PC-9 (cell line): ENCODE measurements at regions not wholly inside any gene's neighbourhood (a gene's known extent, or its start where the extent isn't known, plus 50 kb on each side); places are given as distances from the start of the nearest gene placed in this dataset.

Experiments
- BruUV-seq: library from RNA; stranded (reverse); fragments of 400-500 nt; replicated peaks from 2 replicates; lab custom pipeline; 2021; lab: Mats Ljungman, UMichigan
- CTCF ChIA-PET: fragments of 300-600 bp; sonication (Branson Sonifier 250); formaldehyde crosslinking; loops from one replicate; lab custom pipeline; 2022; ENCODE audit warnings: antibody characterized with exemption; lab: Charles Lee
- POLR2A ChIA-PET: fragments of 300-600 bp; sonication (Branson Sonifier 250); formaldehyde crosslinking; loops from one replicate; lab custom pipeline; 2022; ENCODE audit warnings: antibody characterized with exemption; ENCODE audit not compliant: unreplicated experiment; lab: Charles Lee
- DNase-seq, 2 experiments: peaks; one replicate each; pipeline versions ENCODE4 v3.0.0 to v3.0.0-alpha.2; 2015 to 2022; ENCODE audit warnings: mixed read lengths in 1 of 2
- H2AFZ ChIP-seq: fragments of 200-600 bp; sonication (generic); 2 replicates; pipeline ENCODE4 v1.8.1; 2017; ENCODE audit warnings: antibody characterized with exemption
- H3F3A ChIP-seq: fragments of 200-600 bp; sonication (generic); 2 replicates; pipeline ENCODE4 v1.8.1; 2017; ENCODE audit warnings: antibody characterized with exemption, mild to moderate bottlenecking, low read depth; ENCODE audit not compliant: insufficient read depth
- H3K27ac ChIP-seq: fragments of 200-600 bp; sonication (generic); 2 replicates; pipeline ENCODE4 v1.6.1; 2016; ENCODE audit warnings: mixed run types
- H3K27me3 ChIP-seq: fragments of 200-600 bp; sonication (generic); 2 replicates; pipeline ENCODE4 v1.6.1; 2016; ENCODE audit warnings: low read depth, mixed run types; ENCODE audit not compliant: insufficient read depth
- H3K36me3 ChIP-seq: fragments of 200-600 bp; sonication (generic); 2 replicates; pipeline ENCODE4 v1.6.1; 2016; ENCODE audit warnings: low read depth, mixed run types
- H3K4me1 ChIP-seq: fragments of 200-600 bp; sonication (generic); replicated peaks from 2 replicates; pipeline ENCODE4 v1.6.1; 2016; ENCODE audit warnings: mixed run types; ENCODE audit not compliant: insufficient read depth
- H3K4me2 ChIP-seq: fragments of 200-600 bp; sonication (generic); 2 replicates; pipeline ENCODE4 v1.6.1; 2017; ENCODE audit warnings: mixed run types
- H3K4me3 ChIP-seq: fragments of 200-600 bp; sonication (generic); 2 replicates; pipeline ENCODE4 v1.6.1; 2016; ENCODE audit warnings: mixed run types
- H3K79me2 ChIP-seq: fragments of 200-600 bp; sonication (generic); 2 replicates; pipeline ENCODE4 v1.6.1; 2017; ENCODE audit warnings: low read depth, mixed run types
- H3K9me2 ChIP-seq: fragments of 200-600 bp; sonication (generic); 2 replicates; pipeline ENCODE4 v1.8.1; 2017; ENCODE audit warnings: mild to moderate bottlenecking; ENCODE audit not compliant: insufficient read depth
- H3K9me3 ChIP-seq: fragments of 200-600 bp; sonication (generic); 2 replicates; pipeline ENCODE4 v1.8.1; 2016; ENCODE audit warnings: low read depth; ENCODE audit not compliant: insufficient read depth
- H4K20me1 ChIP-seq: fragments of 200-600 bp; sonication (generic); 2 replicates; pipeline ENCODE4 v1.8.1; 2017; ENCODE audit not compliant: insufficient read depth
- CTCF ChIP-seq: fragments of 200-600 bp; sonication (generic); conservative IDR thresholded peaks from 2 replicates; pipeline ENCODE4 v1.6.1; 2017; ENCODE audit warnings: mixed run types, antibody characterized with exemption, mild to moderate bottlenecking, moderate library complexity
- EZH2 ChIP-seq: fragments of 200-600 bp; sonication (generic); IDR thresholded peaks from 2 replicates; pipeline ENCODE4 v1.8.0; 2017; ENCODE audit warnings: antibody characterized with exemption, low read depth
- intact Hi-C: fragments of 100-400 bp; cut with micrococcal nuclease; formaldehyde crosslinking; loops from one replicate; pipeline ENCODE4 v1.10.0; 2022; ENCODE audit not compliant: unreplicated experiment

DNA sequence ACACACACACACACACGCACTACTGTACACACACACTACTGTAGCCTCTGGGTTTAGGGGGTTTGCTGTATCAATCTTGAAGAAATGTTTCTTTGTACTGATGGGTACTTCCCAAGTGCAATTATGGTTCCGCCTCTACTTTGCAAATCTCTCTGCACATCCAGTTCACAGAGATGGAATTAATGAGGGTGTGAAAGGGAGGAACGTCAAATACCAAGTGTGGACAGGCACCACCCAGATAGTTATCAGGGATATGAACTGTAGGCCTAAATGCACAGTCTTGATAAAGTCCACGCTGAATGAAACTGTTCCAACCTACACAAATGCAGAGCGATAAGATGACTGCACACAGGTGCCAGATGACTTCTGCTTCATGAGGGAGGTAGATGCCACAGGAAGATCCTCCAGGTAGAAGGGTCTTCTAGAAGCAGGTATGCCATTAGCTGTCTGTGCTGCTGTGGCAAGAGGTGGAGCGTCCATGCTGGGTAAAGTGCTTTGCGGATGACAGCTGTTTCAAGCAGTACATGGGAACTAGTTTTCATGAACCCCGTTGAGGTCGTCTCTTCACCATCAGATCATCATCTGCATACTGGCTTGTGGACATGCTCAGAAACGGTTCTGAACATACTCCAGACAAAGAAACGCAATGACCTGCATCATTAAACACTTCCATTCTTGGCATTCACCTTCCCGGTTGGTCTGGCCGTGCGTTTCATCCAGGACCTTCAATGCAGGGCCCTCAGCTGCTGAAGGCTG lies 314.3 kb upstream of the RTL1 start:
- no peaks in the 10 kb centered on the region for H3K9me3 ChIP-seq
- no peak overlapping the region for H3K4me2 ChIP-seq
- H4K20me1 ChIP-seq = no peaks in the 10 kb centered on the region
- H3K27ac ChIP-seq = no peak overlapping the region
- no peaks in the 10 kb centered on the region for H3F3A ChIP-seq
- no peaks in the 10 kb centered on the region for H3K27me3 ChIP-seq
- BruUV-seq = no TSS peak
- no peaks in the 10 kb centered on the region for H3K4me1 ChIP-seq
- no peak for TF ChIP-seq EZH2
- no peak for TF ChIP-seq CTCF
- intact Hi-C loops = no loop called here
- H3K79me2 ChIP-seq = no peaks in the 10 kb centered on the region
- POLR2A ChIA-PET = no interaction called here
- CTCF ChIA-PET = no interaction called here
- no peaks in the 10 kb centered on the region for H3K9me2 ChIP-seq
- H2AFZ ChIP-seq = no peak overlapping the region
- no peaks in the 10 kb centered on the region for H3K36me3 ChIP-seq
- H3K4me3 ChIP-seq = no peak overlapping the region
- no peak for DNase-seq

DNA sequence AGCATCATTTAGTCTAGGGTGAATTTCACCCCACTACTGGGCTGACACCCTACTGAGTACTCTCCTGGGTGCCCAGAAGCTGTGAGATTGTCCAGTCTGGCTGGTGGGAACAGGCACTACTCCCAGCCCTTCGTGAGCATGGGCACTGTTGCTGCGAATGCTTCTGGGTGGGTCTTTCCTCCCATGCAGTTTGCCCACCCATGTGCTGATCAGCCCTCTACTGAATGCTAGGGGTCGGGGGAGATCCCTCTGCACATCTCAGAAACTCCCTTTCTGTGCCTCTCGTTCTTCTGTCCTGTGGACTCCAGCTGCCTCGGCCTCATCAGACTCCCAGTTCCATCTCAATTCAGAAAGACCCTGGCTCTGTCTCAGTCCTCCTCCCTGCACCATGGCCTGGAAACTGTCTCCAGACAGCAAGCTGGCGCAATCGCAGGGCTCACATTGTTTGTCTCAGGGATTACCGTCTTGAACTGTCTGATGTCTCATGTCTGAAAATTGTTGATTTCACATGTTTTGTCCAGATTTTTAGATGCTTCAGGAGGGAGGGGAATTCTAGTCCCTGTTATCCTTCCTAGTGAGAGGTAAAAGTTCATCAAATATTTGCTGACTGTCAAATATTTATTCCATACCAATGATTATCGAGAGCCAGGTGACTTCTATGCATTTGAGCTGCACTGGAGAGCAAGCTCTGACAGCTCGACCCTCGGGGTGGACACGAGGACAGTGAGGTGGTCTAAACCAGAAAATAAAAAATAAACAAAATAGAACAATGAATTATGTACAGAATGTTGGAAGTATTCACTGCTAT lies 316.6 kb upstream of the RTL1 start:
- TF ChIP-seq CTCF (no peak), EZH2 (no peak)
- no TSS peak for BruUV-seq
- H3K4me3 ChIP-seq = no peak overlapping the region
- DNase-seq = no peak
- H3K9me3 ChIP-seq = no peaks in the 10 kb centered on the region
- no peak overlapping the region for H3K4me2 ChIP-seq
- no peak overlapping the region for H2AFZ ChIP-seq
- no peaks in the 10 kb centered on the region for H3K4me1 ChIP-seq
- no peaks in the 10 kb centered on the region for H3K79me2 ChIP-seq
- CTCF ChIA-PET = no interaction called here
- no peaks in the 10 kb centered on the region for H3K27me3 ChIP-seq
- H3K9me2 ChIP-seq = no peaks in the 10 kb centered on the region
- intact Hi-C loops = no loop called here
- no peaks in the 10 kb centered on the region for H3K36me3 ChIP-seq
- no peaks in the 10 kb centered on the region for H3F3A ChIP-seq
- POLR2A ChIA-PET = no interaction called here
- H4K20me1 ChIP-seq = no peaks in the 10 kb centered on the region
- H3K27ac ChIP-seq = no peak overlapping the region

DNA sequence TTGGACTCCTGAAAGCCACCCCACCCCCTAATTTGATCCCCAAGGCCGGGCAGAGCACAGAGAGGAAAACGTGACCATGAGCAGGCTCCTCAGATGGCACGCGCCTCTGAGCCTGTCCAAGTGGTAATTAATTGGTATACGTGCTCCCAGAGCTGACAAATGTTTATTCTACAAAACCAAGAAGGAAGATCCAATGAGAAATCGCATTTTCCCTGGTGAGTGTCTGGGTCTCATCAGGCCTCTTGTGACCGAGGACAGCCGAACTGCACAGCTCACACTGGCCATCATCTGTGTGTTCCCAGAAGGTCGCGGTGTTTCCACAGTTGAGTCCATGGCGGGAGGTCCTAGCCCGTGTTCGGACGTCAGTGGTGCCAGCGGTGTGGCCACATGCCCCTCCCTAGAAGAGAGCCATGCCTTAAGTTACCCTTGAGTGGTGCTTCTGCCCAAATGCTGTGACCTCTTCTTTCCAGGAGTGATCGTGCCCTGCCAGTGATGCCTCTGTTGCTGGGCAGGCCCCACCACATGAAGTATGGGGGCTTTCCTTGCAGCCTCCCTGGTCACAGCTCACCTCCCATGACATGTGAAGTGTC lies 317.5 kb upstream of the RTL1 start:
- H3K9me3 ChIP-seq = no peaks in the 10 kb centered on the region
- no peaks in the 10 kb centered on the region for H3K4me1 ChIP-seq
- no peak overlapping the region for H3K4me3 ChIP-seq
- H3K36me3 ChIP-seq = no peaks in the 10 kb centered on the region
- H3K4me2 ChIP-seq = no peak overlapping the region
- intact Hi-C loops = no loop called here
- no peak overlapping the region for H3K27ac ChIP-seq
- H3F3A ChIP-seq = no peaks in the 10 kb centered on the region
- H2AFZ ChIP-seq = no peak overlapping the region
- ChIA-PET CTCF (no interaction called here), POLR2A (no interaction called here)
- no peaks in the 10 kb centered on the region for H3K27me3 ChIP-seq
- H3K9me2 ChIP-seq = no peaks in the 10 kb centered on the region
- TF ChIP-seq CTCF (no peak), EZH2 (no peak)
- no TSS peak for BruUV-seq
- no peak for DNase-seq
- H3K79me2 ChIP-seq = no peaks in the 10 kb centered on the region
- H4K20me1 ChIP-seq = no peaks in the 10 kb centered on the region
